K562 (cell line): ENCODE measurements at regions not wholly inside any gene's neighbourhood (a gene's known extent, or its start where the extent isn't known, plus 50 kb on each side); places are given as distances from the start of the nearest gene placed in this dataset.

Experiments used
- ATAC-seq: fragments of 200-7000 bp; cut with Tn5 transposase; 3 replicates; pipeline ENCODE4 v1.9.1; 2020; ENCODE audit warnings: moderate library complexity
- BruUV-seq: library from RNA; stranded (reverse); fragments of 400-500 nt; replicated peaks from 2 replicates; lab custom pipeline; 2021; lab: Mats Ljungman, UMichigan
- CTCF ChIA-PET: fragments of 300-600 bp; formaldehyde crosslinking; extraction: SDS; loops from one replicate; lab custom pipeline; 2021; ENCODE audit warnings: low intra/inter-chr PET ratio; lab: Yijun Ruan, JAX
- POLR2A ChIA-PET: fragments of 300-600, 350-650 bp; sonication (Branson Sonifier 250); formaldehyde crosslinking; extraction: SDS; loops from one replicate; lab custom pipeline; 2021; ENCODE audit warnings: antibody characterized with exemption, inconsistent platforms; lab: Yijun Ruan, JAX
- DNase-seq, 4 experiments: peaks; one replicate each; pipeline versions ENCODE4 v3.0.0 to v3.0.0-alpha.2; 2011 to 2018; ENCODE audit warnings: low spot score in 3 of 4, mixed read lengths in 3 of 4; ENCODE audit errors: extremely low read depth in 1 of 4
- FAIRE-seq: peaks from 2 replicates; lab custom pipeline; 2011; peaks lifted over from hg19 to GRCh38; lab: Jason Lieb, UNC
- H2AFZ ChIP-seq: 2 replicates; pipeline ENCODE4 v1.6.0; 2011; ENCODE audit warnings: low read depth, low read length, control low read depth, inconsistent platforms
- H3K27ac ChIP-seq: fragments of 200-600 bp; 3 replicates; pipeline ENCODE4 v1.8.0; 2011; ENCODE audit warnings: low read depth, mild to moderate bottlenecking, control low read depth, inconsistent platforms, low read length, moderate library complexity, mixed read lengths; ENCODE audit errors: extremely low read depth
- H3K27me3 ChIP-seq, 2 experiments: fragments of 300-600 bp in 1 of 2; 2 replicates in 1 of 2; 3 replicates in 1 of 2; pipeline versions ENCODE4 v1.6.0 to v1.8.0; 2011; ENCODE audit warnings: inconsistent platforms in 2 of 2, low read length in 2 of 2, mild to moderate bottlenecking in 1 of 2, mixed read lengths in 1 of 2, moderate library complexity in 1 of 2; ENCODE audit not compliant: control insufficient read depth in 2 of 2, insufficient read depth in 2 of 2
- H3K36me3 ChIP-seq: fragments of 300-600 bp; 3 replicates; pipeline ENCODE4 v1.8.0; 2011; ENCODE audit warnings: mild to moderate bottlenecking, low read length, inconsistent platforms; ENCODE audit not compliant: control insufficient read depth, insufficient read depth
- H3K4me1 ChIP-seq, 2 experiments: fragments of 200-600 bp in 1 of 2; replicated peaks in 1 of 2; 2 replicates in 1 of 2; 3 replicates in 1 of 2; pipeline versions ENCODE4 v1.5.1 to v1.8.0; 2011; ENCODE audit warnings: inconsistent platforms in 2 of 2, low read length in 2 of 2, mild to moderate bottlenecking in 1 of 2, mixed read lengths in 1 of 2, moderate library complexity in 1 of 2; ENCODE audit not compliant: control insufficient read depth in 2 of 2, insufficient read depth in 2 of 2
- H3K4me2 ChIP-seq: 2 replicates; pipeline ENCODE4 v1.6.1; 2011; ENCODE audit warnings: low read length, control low read depth, inconsistent platforms, mixed read lengths; ENCODE audit not compliant: insufficient read depth
- H3K4me3 ChIP-seq: fragments of 200-600 bp; sonication (generic), shearing (Covaris generic); 2 replicates; pipeline ENCODE4 v1.5.1; 2016; ENCODE audit warnings: control low read depth, inconsistent platforms
- H3K79me2 ChIP-seq: fragments of 200-600 bp; 3 replicates; pipeline ENCODE4 v1.8.0; 2011; ENCODE audit warnings: low read length, inconsistent platforms; ENCODE audit not compliant: control insufficient read depth, insufficient read depth
- H3K9ac ChIP-seq, 2 experiments: 2 replicates each; pipeline versions ENCODE4 v1.6.0 to v1.6.1; 2011; ENCODE audit warnings: low read depth in 2 of 2, low read length in 2 of 2, control low read depth in 1 of 2, inconsistent platforms in 1 of 2, mild to moderate bottlenecking in 1 of 2, mixed read lengths in 1 of 2; ENCODE audit not compliant: insufficient read depth in 1 of 2
- H3K9me1 ChIP-seq: one replicate; pipeline ENCODE4 v1.6.0; 2011; ENCODE audit warnings: inconsistent platforms, mild to moderate bottlenecking, low read length, moderate library complexity; ENCODE audit not compliant: control insufficient read depth, insufficient read depth
- H3K9me3 ChIP-seq: replicated peaks from 2 replicates; pipeline ENCODE4 v1.5.1; 2011; ENCODE audit warnings: low read depth, low read length, inconsistent platforms; ENCODE audit not compliant: control insufficient read depth, insufficient read depth
- H4K20me1 ChIP-seq: replicated peaks from 2 replicates; pipeline ENCODE4 v1.6.1; 2011; ENCODE audit warnings: low read length, inconsistent platforms, mixed read lengths; ENCODE audit not compliant: control insufficient read depth, insufficient read depth
- JUN ChIP-seq, 2 experiments: sonication (generic) in 1 of 2; formaldehyde crosslinking in 1 of 2; IDR thresholded peaks; 2 replicates each; pipeline versions ENCODE4 v1.6.1 to v1.8.0; 2012 to 2022; ENCODE audit warnings: borderline replicate concordance in 2 of 2, mild to moderate bottlenecking in 2 of 2, improper control_type of control experiment in 1 of 2, low read depth in 1 of 2, low read length in 1 of 2, missing genetic modification reagents in 1 of 2
- WGBS: fragments of 100-300 bp; shearing (Covaris generic); methylation state at CpG from one replicate; pipeline ENCODE4 v1.1.6; 2016; ENCODE audit warnings: low coverage, mixed read lengths; ENCODE audit not compliant: insufficient coverage; ENCODE audit errors: missing lambda C conversion rate; 5-methylcytosine and 5-hydroxymethylcytosine counted together
- in situ Hi-C: fragments of 300-500 bp; cut with MboI; formaldehyde crosslinking; loops from 4 replicates; pipeline ENCODE4 v1.15.0; 2018; ENCODE audit warnings: inconsistent platforms, mixed read lengths
- intact Hi-C: fragments of 100-400 bp; cut with micrococcal nuclease; formaldehyde crosslinking; loops from 2 replicates; pipeline ENCODE4 v1.14.2; 2022
- TF ChIP-seq, protein P1 (sequence below): IDR thresholded peaks from 3 replicates; pipeline ENCODE4 v1.6.1; 2011; ENCODE audit warnings: borderline replicate concordance, mild to moderate bottlenecking, moderate library complexity; ENCODE audit not compliant: insufficient read length; ENCODE audit errors: extremely low read depth

DNA sequence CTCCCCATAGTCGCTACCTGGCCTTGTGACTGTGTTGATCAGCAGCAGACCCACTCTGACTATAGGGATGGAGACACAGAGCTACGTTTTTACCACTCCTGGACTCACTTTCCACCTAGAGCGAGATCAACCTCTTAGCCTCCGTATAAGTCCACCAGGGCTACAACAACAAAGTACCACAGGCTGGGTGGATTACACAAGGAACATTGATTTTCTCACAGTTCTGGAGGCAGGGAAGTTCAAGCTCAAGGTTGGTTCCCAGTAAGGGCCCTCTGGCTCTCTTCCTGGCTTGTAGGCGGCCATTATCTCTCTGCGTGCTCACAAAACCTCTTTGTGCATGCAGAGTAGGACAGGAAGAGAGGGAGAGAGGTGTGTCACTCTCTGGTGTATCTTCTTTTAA is 330.4 kb upstream of the PROK2 start:
- Histone ChIP-seq H3K9me3 (no peaks in the 10 kb centered on the region), H3K27me3 (no peaks in the 10 kb centered on the region), H3K79me2 (no peaks in the 10 kb centered on the region), H3K9ac (no peak overlapping the region), H4K20me1 (no peaks in the 10 kb centered on the region), H3K4me1 (peaks cover 0 to 10% of the 10 kb centered on the region in 2 experiments; a peak in 2 of 5 replicates), H2AFZ (peak overlapping the region; percentile 48; the same call in 1 of the 2 replicates), H3K4me2 (no peak overlapping the region), H3K36me3 (no peaks in the 10 kb centered on the region), H3K9me1 (no peaks in the 10 kb centered on the region), H3K4me3 (no peak overlapping the region), H3K27ac (no peak overlapping the region)
- intact Hi-C loops (no loop called here), in situ Hi-C loops (no loop called here)
- FAIRE-seq (no peak), DNase-seq (no peak), ATAC-seq (no peak)
- BruUV-seq = no TSS peak
- 58% methylated on average over 6 of the region's 6 CpGs for WGBS
- ChIA-PET POLR2A (interaction anchor here (0.8 to 1.6 kb wide), 3 partner anchors 10 to 17 kb away, joined by 4 to 5 read pairs (median 4); no protein-coding TSS in a partner anchor), CTCF (no interaction called here)
- TF ChIP-seq, protein P1, sequence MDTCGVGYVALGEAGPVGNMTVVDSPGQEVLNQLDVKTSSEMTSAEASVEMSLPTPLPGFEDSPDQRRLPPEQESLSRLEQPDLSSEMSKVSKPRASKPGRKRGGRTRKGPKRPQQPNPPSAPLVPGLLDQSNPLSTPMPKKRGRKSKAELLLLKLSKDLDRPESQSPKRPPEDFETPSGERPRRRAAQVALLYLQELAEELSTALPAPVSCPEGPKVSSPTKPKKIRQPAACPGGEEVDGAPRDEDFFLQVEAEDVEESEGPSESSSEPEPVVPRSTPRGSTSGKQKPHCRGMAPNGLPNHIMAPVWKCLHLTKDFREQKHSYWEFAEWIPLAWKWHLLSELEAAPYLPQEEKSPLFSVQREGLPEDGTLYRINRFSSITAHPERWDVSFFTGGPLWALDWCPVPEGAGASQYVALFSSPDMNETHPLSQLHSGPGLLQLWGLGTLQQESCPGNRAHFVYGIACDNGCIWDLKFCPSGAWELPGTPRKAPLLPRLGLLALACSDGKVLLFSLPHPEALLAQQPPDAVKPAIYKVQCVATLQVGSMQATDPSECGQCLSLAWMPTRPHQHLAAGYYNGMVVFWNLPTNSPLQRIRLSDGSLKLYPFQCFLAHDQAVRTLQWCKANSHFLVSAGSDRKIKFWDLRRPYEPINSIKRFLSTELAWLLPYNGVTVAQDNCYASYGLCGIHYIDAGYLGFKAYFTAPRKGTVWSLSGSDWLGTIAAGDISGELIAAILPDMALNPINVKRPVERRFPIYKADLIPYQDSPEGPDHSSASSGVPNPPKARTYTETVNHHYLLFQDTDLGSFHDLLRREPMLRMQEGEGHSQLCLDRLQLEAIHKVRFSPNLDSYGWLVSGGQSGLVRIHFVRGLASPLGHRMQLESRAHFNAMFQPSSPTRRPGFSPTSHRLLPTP = no peak
- TF ChIP-seq JUN (IDR thresholded peaks at IDR 0.05; ENCODE audit: borderline replicate concordance, low read depth, low read length) (no peak), JUN (CRISPR knock-in tag; IDR thresholded peaks at IDR 0.05; ENCODE audit: borderline replicate concordance) (no peak)
